ENCODE measurements at regions not wholly inside any gene's neighbourhood (a gene's known extent, or its start where the extent isn't known, plus 50 kb on each side); places are given as distances from the start of the nearest gene placed in this dataset.

GRCh38 chr5:30768056-30768690 is 425.3 kb upstream of the CDH6 start:
- H3K9ac ChIP-seq = no peak overlapping the region
- H3K9me3 Mint-ChIP-seq = no peaks in the 10 kb centered on the region
- DNase-seq (ENCODE audit: low spot score) = no peak
- H3K36me3 Mint-ChIP-seq = no peaks in the 10 kb centered on the region
- no peaks in the 10 kb centered on the region for H3K79me2 ChIP-seq (ENCODE audit: low read depth)
- no peaks in the 10 kb centered on the region for H3K4me1 ChIP-seq
- no peaks in the 10 kb centered on the region for H3K27me3 Mint-ChIP-seq (ENCODE audit: insufficient read depth, low read depth)
- no peak overlapping the region for H3K4me3 ChIP-seq
- H3K27ac Mint-ChIP-seq = no peak overlapping the region
- no peak overlapping the region for H3K4me2 ChIP-seq
- no peak overlapping the region for H3K4me3 Mint-ChIP-seq
- no peak overlapping the region for H3K27ac ChIP-seq
- H3K9me3 ChIP-seq (ENCODE audit: low read depth) = no peaks in the 10 kb centered on the region
- TF ChIP-seq EZH2phosphoT487 (IDR thresholded peaks at IDR 0.05) (no peak), EZH2 (IDR thresholded peaks at IDR 0.05) (no peak)
- TF ChIP-seq, protein P1, sequence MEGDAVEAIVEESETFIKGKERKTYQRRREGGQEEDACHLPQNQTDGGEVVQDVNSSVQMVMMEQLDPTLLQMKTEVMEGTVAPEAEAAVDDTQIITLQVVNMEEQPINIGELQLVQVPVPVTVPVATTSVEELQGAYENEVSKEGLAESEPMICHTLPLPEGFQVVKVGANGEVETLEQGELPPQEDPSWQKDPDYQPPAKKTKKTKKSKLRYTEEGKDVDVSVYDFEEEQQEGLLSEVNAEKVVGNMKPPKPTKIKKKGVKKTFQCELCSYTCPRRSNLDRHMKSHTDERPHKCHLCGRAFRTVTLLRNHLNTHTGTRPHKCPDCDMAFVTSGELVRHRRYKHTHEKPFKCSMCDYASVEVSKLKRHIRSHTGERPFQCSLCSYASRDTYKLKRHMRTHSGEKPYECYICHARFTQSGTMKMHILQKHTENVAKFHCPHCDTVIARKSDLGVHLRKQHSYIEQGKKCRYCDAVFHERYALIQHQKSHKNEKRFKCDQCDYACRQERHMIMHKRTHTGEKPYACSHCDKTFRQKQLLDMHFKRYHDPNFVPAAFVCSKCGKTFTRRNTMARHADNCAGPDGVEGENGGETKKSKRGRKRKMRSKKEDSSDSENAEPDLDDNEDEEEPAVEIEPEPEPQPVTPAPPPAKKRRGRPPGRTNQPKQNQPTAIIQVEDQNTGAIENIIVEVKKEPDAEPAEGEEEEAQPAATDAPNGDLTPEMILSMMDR (IDR thresholded peaks at IDR 0.05) = no peak
- no peaks in the 10 kb centered on the region for H3K36me3 ChIP-seq
- no peak overlapping the region for H2AFZ ChIP-seq (replicated peaks)
- no peaks in the 10 kb centered on the region for H3F3A ChIP-seq (ENCODE audit: low read depth)
- H4K20me1 ChIP-seq (ENCODE audit: low read depth) = no peaks in the 10 kb centered on the region
- H3K27me3 ChIP-seq = no peaks in the 10 kb centered on the region
- peaks cover 2% of the 10 kb centered on the region for H3K4me1 Mint-ChIP-seq

- Histone ChIP-seq H3K4me1 (no peaks in the 10 kb centered on the region), H3K9ac (no peak overlapping the region), H3K4me3 (no peak overlapping the region), H3K4me2 (no peak overlapping the region), H3K36me3 (no peaks in the 10 kb centered on the region), H4K20me1 (ENCODE audit: low read depth) (no peaks in the 10 kb centered on the region), H3K27ac (no peak overlapping the region), H3K27me3 (no peaks in the 10 kb centered on the region), H3K9me3 (ENCODE audit: low read depth) (no peaks in the 10 kb centered on the region), H2AFZ (replicated peaks) (no peak overlapping the region), H3K79me2 (ENCODE audit: low read depth) (no peaks in the 10 kb centered on the region), H3F3A (ENCODE audit: low read depth) (no peaks in the 10 kb centered on the region)
- H3K4me3 Mint-ChIP-seq = no peak overlapping the region
- no peak for DNase-seq (ENCODE audit: low spot score)
- H3K4me1 Mint-ChIP-seq = peaks cover 2% of the 10 kb centered on the region
- TF ChIP-seq, protein P1 (IDR thresholded peaks at IDR 0.05) = no peak
- no peak for TF ChIP-seq EZH2phosphoT487 (IDR thresholded peaks at IDR 0.05)
- no peak for TF ChIP-seq EZH2 (IDR thresholded peaks at IDR 0.05)
- H3K27ac Mint-ChIP-seq = no peak overlapping the region
- H3K9me3 Mint-ChIP-seq = peaks cover 4% of the 10 kb centered on the region
- no peaks in the 10 kb centered on the region for H3K27me3 Mint-ChIP-seq (ENCODE audit: insufficient read depth, low read depth)
- H3K36me3 Mint-ChIP-seq = no peaks in the 10 kb centered on the region
These were observed 427.8 kb upstream of the CDH6 start for GRCh38 chr5:30765706-30766105.

GRCh38 chr5:30765227-30765626 is 428.3 kb upstream of the CDH6 start:
- H3K27me3 Mint-ChIP-seq (ENCODE audit: insufficient read depth, low read depth) = no peaks in the 10 kb centered on the region
- H3K36me3 Mint-ChIP-seq = no peaks in the 10 kb centered on the region
- H3K4me2 ChIP-seq = no peak overlapping the region
- H3K36me3 ChIP-seq = no peaks in the 10 kb centered on the region
- H3K9ac ChIP-seq = no peak overlapping the region
- H3K9me3 Mint-ChIP-seq = peaks cover 5% of the 10 kb centered on the region
- no peak overlapping the region for H3K27ac Mint-ChIP-seq
- peaks cover 2% of the 10 kb centered on the region for H3K4me1 Mint-ChIP-seq
- TF ChIP-seq, protein P1 (IDR thresholded peaks at IDR 0.05) = no peak
- TF ChIP-seq EZH2phosphoT487 (IDR thresholded peaks at IDR 0.05) (no peak), EZH2 (IDR thresholded peaks at IDR 0.05) (no peak)
- H3K4me3 Mint-ChIP-seq = no peak overlapping the region
- no peaks in the 10 kb centered on the region for H3K9me3 ChIP-seq (ENCODE audit: low read depth)
- H3K79me2 ChIP-seq (ENCODE audit: low read depth) = no peaks in the 10 kb centered on the region
- no peaks in the 10 kb centered on the region for H3K4me1 ChIP-seq
- no peaks in the 10 kb centered on the region for H3F3A ChIP-seq (ENCODE audit: low read depth)
- no peak overlapping the region for H3K4me3 ChIP-seq
- H2AFZ ChIP-seq (replicated peaks) = no peak overlapping the region
- H3K27me3 ChIP-seq = no peaks in the 10 kb centered on the region
- DNase-seq (ENCODE audit: low spot score) = no peak
- H4K20me1 ChIP-seq (ENCODE audit: low read depth) = no peaks in the 10 kb centered on the region
- no peak overlapping the region for H3K27ac ChIP-seq
